ENCODE measurements at regions not wholly inside any gene's neighbourhood (a gene's known extent, or its start where the extent isn't known, plus 50 kb on each side); places are given as distances from the start of the nearest gene placed in this dataset.

DNA sequence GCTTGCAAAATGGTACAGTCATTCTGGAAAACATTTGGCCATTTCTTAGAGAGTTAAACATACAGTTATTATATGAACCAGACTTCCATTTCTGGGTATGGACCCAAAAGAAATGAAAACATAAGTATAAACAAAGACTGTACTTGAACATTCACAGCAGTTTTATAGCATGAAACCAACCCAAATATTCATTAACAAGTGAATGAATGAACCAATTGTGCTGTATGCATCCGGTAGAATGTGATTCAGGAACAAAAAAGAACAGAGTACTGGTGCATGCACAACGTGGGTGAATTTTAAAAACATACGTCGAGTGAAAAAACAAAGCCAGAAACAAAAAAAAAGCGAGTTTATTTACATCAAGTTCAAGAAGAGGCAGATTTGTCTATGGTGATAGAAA, 1085.8 kb upstream of the AUTS2 start:
- H3K27me3 ChIP-seq = no peaks in the 10 kb centered on the region
- no peaks in the 10 kb centered on the region for H3K4me1 ChIP-seq
- DNase-seq = no peak
- TF ChIP-seq, protein P1, sequence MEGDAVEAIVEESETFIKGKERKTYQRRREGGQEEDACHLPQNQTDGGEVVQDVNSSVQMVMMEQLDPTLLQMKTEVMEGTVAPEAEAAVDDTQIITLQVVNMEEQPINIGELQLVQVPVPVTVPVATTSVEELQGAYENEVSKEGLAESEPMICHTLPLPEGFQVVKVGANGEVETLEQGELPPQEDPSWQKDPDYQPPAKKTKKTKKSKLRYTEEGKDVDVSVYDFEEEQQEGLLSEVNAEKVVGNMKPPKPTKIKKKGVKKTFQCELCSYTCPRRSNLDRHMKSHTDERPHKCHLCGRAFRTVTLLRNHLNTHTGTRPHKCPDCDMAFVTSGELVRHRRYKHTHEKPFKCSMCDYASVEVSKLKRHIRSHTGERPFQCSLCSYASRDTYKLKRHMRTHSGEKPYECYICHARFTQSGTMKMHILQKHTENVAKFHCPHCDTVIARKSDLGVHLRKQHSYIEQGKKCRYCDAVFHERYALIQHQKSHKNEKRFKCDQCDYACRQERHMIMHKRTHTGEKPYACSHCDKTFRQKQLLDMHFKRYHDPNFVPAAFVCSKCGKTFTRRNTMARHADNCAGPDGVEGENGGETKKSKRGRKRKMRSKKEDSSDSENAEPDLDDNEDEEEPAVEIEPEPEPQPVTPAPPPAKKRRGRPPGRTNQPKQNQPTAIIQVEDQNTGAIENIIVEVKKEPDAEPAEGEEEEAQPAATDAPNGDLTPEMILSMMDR (IDR thresholded peaks at IDR 0.05) = no peak
- intact Hi-C loops (cut with DNase I; ENCODE audit: low total_unique reads) = no loop called here
- peaks cover 0 to 13% (median 11%) of the 10 kb centered on the region in 3 donors for H3K9me3 ChIP-seq
- H3K36me3 ChIP-seq = no peaks in the 10 kb centered on the region
- no peak overlapping the region for H3K27ac ChIP-seq
- no peak overlapping the region for H3K4me3 ChIP-seq

DNA sequence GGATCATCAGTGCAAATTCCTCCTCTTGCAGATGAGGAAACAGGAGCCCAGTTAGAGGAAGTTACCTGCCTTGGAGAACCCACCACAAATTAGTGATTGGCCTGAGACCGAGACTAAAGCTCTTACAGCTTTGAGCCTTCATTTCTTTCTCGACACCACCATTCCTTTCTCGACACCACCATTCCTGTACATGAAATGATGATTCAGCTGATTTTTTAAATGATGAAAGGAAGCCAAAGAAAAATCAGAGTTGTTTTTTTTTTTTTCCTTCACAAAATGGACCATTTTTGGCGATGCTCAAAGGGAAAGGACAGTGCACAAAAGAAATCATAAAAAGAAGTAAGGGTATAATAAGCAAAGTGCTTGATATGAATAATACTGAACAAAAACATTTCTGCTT, 1080.2 kb upstream of the AUTS2 start:
- no peaks in the 10 kb centered on the region for H3K36me3 ChIP-seq
- intact Hi-C loops (cut with DNase I; ENCODE audit: low total_unique reads) = no loop called here
- TF ChIP-seq, protein P1 (IDR thresholded peaks at IDR 0.05) = no peak
- H3K4me3 ChIP-seq = no peak overlapping the region
- no peaks in the 10 kb centered on the region for H3K9me3 ChIP-seq
- no peak overlapping the region for H3K27ac ChIP-seq
- no peaks in the 10 kb centered on the region for H3K27me3 ChIP-seq
- H3K4me1 ChIP-seq = no peaks in the 10 kb centered on the region
- no peak for DNase-seq

DNA sequence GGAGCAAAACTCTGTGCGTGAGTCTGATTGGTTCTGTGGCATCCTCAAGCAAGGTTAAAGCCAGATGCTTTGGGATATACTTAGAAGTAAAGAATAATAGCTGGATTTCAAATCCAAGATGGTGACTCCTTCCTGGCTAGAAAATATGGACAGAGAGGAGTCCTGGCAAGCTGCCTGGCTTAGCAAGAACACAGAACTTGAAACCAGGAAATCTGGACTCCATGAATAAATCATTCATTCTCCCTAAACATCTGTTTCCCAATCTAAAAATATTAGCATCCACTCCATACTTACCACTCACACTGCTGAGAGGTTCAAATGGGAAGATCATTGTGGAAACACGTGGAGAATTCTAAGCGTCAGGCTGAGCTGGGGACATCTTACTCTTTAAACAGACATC, 1074.1 kb upstream of the AUTS2 start:
- H3K36me3 ChIP-seq = no peaks in the 10 kb centered on the region
- no peaks in the 10 kb centered on the region for H3K4me1 ChIP-seq
- H3K27ac ChIP-seq = no peak overlapping the region
- intact Hi-C loops (cut with DNase I; ENCODE audit: low total_unique reads) = no loop called here
- TF ChIP-seq, protein P1 (IDR thresholded peaks at IDR 0.05) = no peak
- H3K9me3 ChIP-seq = no peaks in the 10 kb centered on the region
- H3K27me3 ChIP-seq = no peaks in the 10 kb centered on the region
- no peak for DNase-seq
- H3K4me3 ChIP-seq = no peak overlapping the region

DNA sequence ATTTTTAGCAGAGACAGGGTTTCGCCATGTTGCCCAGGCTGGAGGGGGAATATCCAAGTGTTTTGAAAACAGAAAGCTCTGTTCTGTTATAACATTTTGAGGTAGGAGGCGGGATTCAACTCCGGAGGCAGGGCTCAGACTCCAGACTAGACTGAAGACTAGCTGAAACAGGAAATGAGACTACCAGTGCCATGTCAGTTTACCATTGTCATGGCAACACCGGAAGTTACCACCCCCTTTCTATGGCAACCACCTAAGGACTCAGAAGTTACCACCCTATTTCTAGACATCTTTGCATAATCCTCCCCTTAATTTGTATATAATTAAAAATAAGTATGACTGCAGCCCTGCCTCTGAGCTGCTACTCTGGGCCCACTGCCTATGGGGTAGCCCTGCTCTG, 1069.1 kb upstream of the AUTS2 start:
- Histone ChIP-seq H3K27me3 (no peaks in the 10 kb centered on the region), H3K27ac (no peak overlapping the region), H3K9me3 (no peaks in the 10 kb centered on the region), H3K4me3 (no peak overlapping the region), H3K36me3 (no peaks in the 10 kb centered on the region), H3K4me1 (no peaks in the 10 kb centered on the region)
- TF ChIP-seq, protein P1 (IDR thresholded peaks at IDR 0.05) = no peak
- no peak for DNase-seq
- intact Hi-C loops (cut with DNase I; ENCODE audit: low total_unique reads) = no loop called here

DNA sequence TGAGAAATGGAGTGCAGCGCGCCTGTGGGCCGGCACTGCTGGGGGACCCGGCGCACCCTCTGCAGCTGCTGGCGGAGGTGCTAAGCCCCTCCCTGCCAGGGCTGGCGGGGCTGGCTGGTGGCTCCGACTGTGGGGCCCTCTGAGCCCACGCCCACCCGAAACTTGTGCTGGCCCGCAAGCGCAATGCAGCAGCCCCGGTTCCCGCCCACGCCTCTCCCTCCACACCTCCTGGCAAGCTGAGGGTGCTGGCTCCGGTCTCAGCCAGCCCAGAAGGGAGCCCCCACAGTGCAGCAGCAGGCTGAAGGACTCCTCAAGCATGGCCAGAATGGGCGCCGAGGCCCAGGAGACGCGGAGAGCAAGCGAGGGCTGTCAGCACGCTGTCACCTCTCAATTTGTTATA, 1063.0 kb upstream of the AUTS2 start:
- no peak for DNase-seq
- TF ChIP-seq, protein P1 (IDR thresholded peaks at IDR 0.05) = no peak
- Histone ChIP-seq H3K27ac (no peak overlapping the region), H3K9me3 (no peaks in the 10 kb centered on the region), H3K27me3 (no peaks in the 10 kb centered on the region), H3K36me3 (no peaks in the 10 kb centered on the region), H3K4me3 (no peak overlapping the region), H3K4me1 (no peaks in the 10 kb centered on the region)
- intact Hi-C loops (cut with DNase I; ENCODE audit: low total_unique reads) = no loop called here
